ENCODE measurements at regions not wholly inside any gene's neighbourhood (a gene's known extent, or its start where the extent isn't known, plus 50 kb on each side); places are given as distances from the start of the nearest gene placed in this dataset.

- no peak overlapping the region for H3K4me3 ChIP-seq (ENCODE audit: control insufficient read depth, low read depth, low read length)
- DNase-seq (ENCODE audit: low read depth) = no peak
- TF ChIP-seq CTCF (conservative IDR thresholded peaks at IDR 0.05; ENCODE audit: control insufficient read depth, insufficient read depth, low read depth, low read length) = no peak
Observed at GRCh38 chr3:159339131-159339530, 537.3 kb downstream of the MFSD1 start.

- no peak for DNase-seq (ENCODE audit: low read depth)
- no peak overlapping the region for H3K4me3 ChIP-seq (ENCODE audit: control insufficient read depth, low read depth, low read length)
- no peak for TF ChIP-seq CTCF (conservative IDR thresholded peaks at IDR 0.05; ENCODE audit: control insufficient read depth, insufficient read depth, low read depth, low read length)
Observed at GRCh38 chr3:159340877-159341500, 539.1 kb downstream of the MFSD1 start.

GRCh38 chr3:159346271-159346903 lies 544.5 kb downstream of the MFSD1 start:
- TF ChIP-seq CTCF (conservative IDR thresholded peaks at IDR 0.05; ENCODE audit: control insufficient read depth, insufficient read depth, low read depth, low read length) = no peak
- H3K4me3 ChIP-seq (ENCODE audit: control insufficient read depth, low read depth, low read length) = no peak overlapping the region
- no peak for DNase-seq (ENCODE audit: low read depth)

- H3K4me3 ChIP-seq (ENCODE audit: control insufficient read depth, low read depth, low read length) = no peak overlapping the region
- no peak for DNase-seq (ENCODE audit: low read depth)
- TF ChIP-seq CTCF (conservative IDR thresholded peaks at IDR 0.05; ENCODE audit: control insufficient read depth, insufficient read depth, low read depth, low read length) = no peak
Observed at GRCh38 chr3:159348431-159348830, 546.6 kb downstream of the MFSD1 start.

- no peak for DNase-seq (ENCODE audit: low read depth)
- H3K4me3 ChIP-seq (ENCODE audit: control insufficient read depth, low read depth, low read length) = no peak overlapping the region
- no peak for TF ChIP-seq CTCF (conservative IDR thresholded peaks at IDR 0.05; ENCODE audit: control insufficient read depth, insufficient read depth, low read depth, low read length)
Observed at GRCh38 chr3:159356606-159357005, 554.8 kb downstream of the MFSD1 start.

- H3K4me3 ChIP-seq (ENCODE audit: control insufficient read depth, low read depth, low read length) = no peak overlapping the region
- no peak for DNase-seq (ENCODE audit: low read depth)
- no peak for TF ChIP-seq CTCF (conservative IDR thresholded peaks at IDR 0.05; ENCODE audit: control insufficient read depth, insufficient read depth, low read depth, low read length)
Observed at GRCh38 chr3:159364511-159364910, 562.7 kb downstream of the MFSD1 start.

Data from fibroblast of mammary gland (primary cell).